H1 (cell line): ENCODE measurements at regions not wholly inside any gene's neighbourhood (a gene's known extent, or its start where the extent isn't known, plus 50 kb on each side); places are given as distances from the start of the nearest gene placed in this dataset.
A peak's percentile ranks its signal among the peaks of the same experiment; 100 is the strongest.
"Not testable (repeated sequence)": the region's sequence is repeated elsewhere in the genome, so short reads cannot be mapped to it uniquely, and the experiment has no call there.

Source experiments
- CTCF ChIA-PET: fragments of 300-600 bp; sonication (Branson Sonifier 250); formaldehyde crosslinking; loops from one replicate; lab custom pipeline; 2021; ENCODE audit not compliant: partially characterized antibody; lab: Charles Lee
- POLR2A ChIA-PET: fragments of 300-600 bp; sonication (Branson Sonifier 250); formaldehyde crosslinking; loops from one replicate; lab custom pipeline; 2021; ENCODE audit warnings: inconsistent platforms; ENCODE audit not compliant: partially characterized antibody; lab: Charles Lee
- DNase-seq, 2 experiments: peaks; one replicate each; pipeline versions ENCODE4 v3.0.0 to v3.0.0-alpha.2; 2010 to 2022; ENCODE audit warnings: low spot score in 2 of 2, low read depth in 1 of 2, mixed read lengths in 1 of 2
- FAIRE-seq: peaks from 2 replicates; lab custom pipeline; 2011; peaks lifted over from hg19 to GRCh38; lab: Jason Lieb, UNC
- H2AFZ ChIP-seq: 2 replicates; pipeline ENCODE4 v1.8.1; 2012; ENCODE audit warnings: low read length, inconsistent platforms
- H2AK5ac ChIP-seq: 2 replicates; pipeline ENCODE4 v1.6.1; 2013; ENCODE audit warnings: low read depth, low read length
- H2BK120ac ChIP-seq: replicated peaks from 2 replicates; pipeline ENCODE3; 2013; ENCODE audit warnings: low read depth, low read length, inconsistent platforms
- H2BK12ac ChIP-seq: 2 replicates; pipeline ENCODE4 v1.6.1; 2013; ENCODE audit warnings: low read depth, low read length
- H2BK15ac ChIP-seq: 2 replicates; pipeline ENCODE4 v1.6.1; 2013; ENCODE audit warnings: low read length
- H2BK20ac ChIP-seq: 2 replicates; pipeline ENCODE4 v1.6.1; 2013; ENCODE audit warnings: low read length
- H2BK5ac ChIP-seq: 2 replicates; pipeline ENCODE4 v1.6.1; 2013; ENCODE audit warnings: low read depth, low read length
- H3K14ac ChIP-seq: 2 replicates; pipeline ENCODE4 v1.6.1; 2013; ENCODE audit warnings: inconsistent platforms; ENCODE audit not compliant: insufficient read length
- H3K18ac ChIP-seq: 2 replicates; pipeline ENCODE4 v1.6.1; 2013; ENCODE audit warnings: low read length; ENCODE audit errors: extremely low read depth
- H3K23ac ChIP-seq: 2 replicates; pipeline ENCODE4 v1.6.1; 2013; ENCODE audit warnings: inconsistent platforms; ENCODE audit not compliant: insufficient read length
- H3K23me2 ChIP-seq: 2 replicates; pipeline ENCODE4 v1.6.1; 2013; ENCODE audit warnings: low read depth, low read length
- H3K27ac ChIP-seq: 2 replicates; pipeline ENCODE4 v1.6.1; 2011; ENCODE audit warnings: low read depth, low read length, inconsistent platforms
- H3K27me3 ChIP-seq, 4 experiments: replicated peaks in 1 of 4; 1 replicate in 1 of 4; 2 replicates in 3 of 4; pipeline versions ENCODE4 v1.6.1 to v1.8.1; 2011 to 2013; ENCODE audit warnings: low read length in 3 of 4, mild to moderate bottlenecking in 3 of 4, inconsistent platforms in 2 of 4, mixed read lengths in 2 of 4, moderate library complexity in 1 of 4; ENCODE audit not compliant: control insufficient read depth in 3 of 4, insufficient read depth in 3 of 4; ENCODE audit errors: extremely low read depth in 1 of 4
- H3K36me3 ChIP-seq, 4 experiments: 2 replicates each; pipeline versions ENCODE4 v1.6.1 to v1.8.1; 2011 to 2013; ENCODE audit warnings: mild to moderate bottlenecking in 4 of 4, low read length in 3 of 4, moderate library complexity in 2 of 4, control low read depth in 1 of 4, inconsistent platforms in 1 of 4; ENCODE audit not compliant: insufficient read depth in 4 of 4, control insufficient read depth in 2 of 4
- H3K4ac ChIP-seq: replicated peaks from 2 replicates; pipeline ENCODE3; 2013; ENCODE audit warnings: low read length, low read depth, mixed read lengths, inconsistent platforms; ENCODE audit not compliant: insufficient read length
- H3K4me1 ChIP-seq, 4 experiments: replicated peaks in 1 of 4; 1 replicate in 1 of 4; 2 replicates in 3 of 4; pipeline versions ENCODE4 v1.6.1 to v1.8.1; 2011 to 2013; ENCODE audit warnings: low read length in 3 of 4, inconsistent platforms in 2 of 4, mixed read lengths in 1 of 4; ENCODE audit not compliant: insufficient read depth in 4 of 4, control insufficient read depth in 3 of 4
- H3K4me2 ChIP-seq, 2 experiments: 2 replicates each; pipeline versions ENCODE4 v1.6.1 to v1.8.1; 2011 to 2013; ENCODE audit warnings: low read depth in 2 of 2, low read length in 2 of 2, control low read depth in 1 of 2, inconsistent platforms in 1 of 2, mild to moderate bottlenecking in 1 of 2; ENCODE audit not compliant: insufficient read depth in 1 of 2
- H3K4me3 ChIP-seq, 4 experiments: fragments of 200-600, 300-600 bp in 1 of 4; sonication (generic), shearing (Covaris generic), sonication (Bioruptor Twin) in 1 of 4; 2 replicates each; pipeline versions ENCODE4 v1.5.1 to v1.8.1; 2011 to 2016; ENCODE audit warnings: low read length in 4 of 4, low read depth in 3 of 4, control low read depth in 2 of 4, inconsistent platforms in 2 of 4, mild to moderate bottlenecking in 2 of 4, mixed read lengths in 1 of 4, moderate library complexity in 1 of 4; ENCODE audit not compliant: insufficient read depth in 2 of 4; ENCODE audit errors: extremely low read depth in 1 of 4
- H3K56ac ChIP-seq: replicated peaks from 2 replicates; pipeline ENCODE3; 2013; ENCODE audit warnings: low read depth, mild to moderate bottlenecking, mixed read lengths, low read length, inconsistent platforms; ENCODE audit not compliant: insufficient read length
- H3K79me1 ChIP-seq: 2 replicates; pipeline ENCODE4 v1.6.1; 2013; ENCODE audit warnings: low read depth, low read length, control low read depth
- H3K79me2 ChIP-seq, 2 experiments: 2 replicates each; pipeline versions ENCODE4 v1.6.1 to v1.8.1; 2012 to 2013; ENCODE audit warnings: low read length in 2 of 2, mild to moderate bottlenecking in 2 of 2, inconsistent platforms in 1 of 2; ENCODE audit not compliant: insufficient read depth in 2 of 2, control insufficient read depth in 1 of 2
- H3K9ac ChIP-seq, 4 experiments: replicated peaks in 1 of 4; 1 replicate in 1 of 4; 2 replicates in 3 of 4; pipeline versions ENCODE4 v1.6.1 to v1.8.1; 2011 to 2013; ENCODE audit warnings: low read depth in 3 of 4, low read length in 3 of 4, control low read depth in 2 of 4, mild to moderate bottlenecking in 2 of 4, moderate library complexity in 2 of 4, inconsistent platforms in 1 of 4; ENCODE audit errors: extremely low read depth in 1 of 4
- H3K9me3 ChIP-seq, 2 experiments: 2 replicates each; pipeline versions ENCODE4 v1.6.1 to v1.8.1; 2012 to 2013; ENCODE audit warnings: mild to moderate bottlenecking in 2 of 2, moderate library complexity in 2 of 2, control low read depth in 1 of 2, inconsistent platforms in 1 of 2, low read depth in 1 of 2, low read length in 1 of 2, mixed read lengths in 1 of 2; ENCODE audit not compliant: insufficient read depth in 2 of 2
- H4K20me1 ChIP-seq, 2 experiments: replicated peaks in 1 of 2; 2 replicates each; pipeline versions ENCODE3 to v1.8.1; 2011 to 2013; ENCODE audit warnings: inconsistent platforms in 2 of 2, low read length in 2 of 2, mild to moderate bottlenecking in 1 of 2; ENCODE audit not compliant: insufficient read depth in 2 of 2, control insufficient read depth in 1 of 2
- H4K5ac ChIP-seq: 2 replicates; pipeline ENCODE4 v1.6.1; 2013; ENCODE audit warnings: low read length, low read depth, mixed read lengths, inconsistent platforms; ENCODE audit not compliant: insufficient read length
- H4K8ac ChIP-seq: 2 replicates; pipeline ENCODE4 v1.8.0; 2013; ENCODE audit warnings: mild to moderate bottlenecking, moderate library complexity, low read length, inconsistent platforms; ENCODE audit not compliant: insufficient read depth; ENCODE audit errors: extremely low read depth
- H4K91ac ChIP-seq: replicated peaks from 2 replicates; pipeline ENCODE3; 2013; ENCODE audit warnings: low read length, mixed read lengths, inconsistent platforms; ENCODE audit not compliant: insufficient read length
- RAD21 ChIP-seq, 2 experiments: IDR thresholded peaks in 1 of 2; conservative IDR thresholded peaks in 1 of 2; 2 replicates each; pipeline ENCODE4 v1.6.1; 2011; ENCODE audit warnings: low read depth in 2 of 2, low read length in 2 of 2, improper control_type of control experiment in 1 of 2, inconsistent platforms in 1 of 2, mild to moderate bottlenecking in 1 of 2, moderate library complexity in 1 of 2
- WGBS, 2 experiments: shearing (Covaris generic) in 1 of 2; methylation state at CpG; one replicate each; pipeline versions ENCODE4 v1.1.6 to v1.1.7; 2013 to 2015; ENCODE audit warnings: low lambda C conversion rate in 2 of 2, mixed read lengths in 2 of 2, inconsistent platforms in 1 of 2, low coverage in 1 of 2, missing lambda C conversion rate in 1 of 2; ENCODE audit not compliant: insufficient replicate concordance in 2 of 2, insufficient coverage in 1 of 2, insufficient read length in 1 of 2; ENCODE audit errors: extremely low coverage in 1 of 2, missing lambda C conversion rate in 1 of 2; 5-methylcytosine and 5-hydroxymethylcytosine counted together
- TF ChIP-seq, protein P1 (sequence below), 3 experiments: IDR thresholded peaks; 1 replicate in 2 of 3; 2 replicates in 1 of 3; pipeline versions ENCODE4 v1.5.1 to v1.6.1; 2011; ENCODE audit warnings: low read length in 3 of 3, mild to moderate bottlenecking in 3 of 3, inconsistent platforms in 2 of 3, low read depth in 1 of 3, moderate library complexity in 1 of 3; ENCODE audit not compliant: insufficient read depth in 1 of 3; ENCODE audit errors: control extremely low read depth in 1 of 3

DNA sequence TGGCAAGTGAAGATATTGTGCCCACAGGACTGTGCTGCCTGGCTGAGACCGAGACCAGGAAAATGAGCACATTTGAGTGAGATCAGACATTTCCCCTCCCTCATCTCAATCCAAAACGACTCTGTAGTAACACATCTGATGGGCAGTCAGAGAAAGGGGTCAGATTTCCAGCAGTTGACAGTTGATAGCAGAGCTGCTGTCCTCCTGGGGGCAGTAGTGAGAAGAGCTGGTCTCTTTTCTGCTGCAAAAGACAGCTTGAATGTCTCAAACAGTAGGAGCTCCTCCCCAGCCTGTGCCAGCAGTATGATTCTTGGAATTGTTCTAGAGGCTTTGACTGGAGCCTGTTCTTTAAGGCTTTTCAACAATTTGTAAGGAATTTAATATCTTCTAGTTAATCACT is 1396.3 kb downstream of the RPIA start:
- H3K14ac ChIP-seq, CTCF ChIA-PET, H2AK5ac ChIP-seq, H3K4me1 ChIP-seq, H3K79me2 ChIP-seq, H2BK120ac ChIP-seq, H3K18ac ChIP-seq, H4K20me1 ChIP-seq, H3K23me2 ChIP-seq, DNase-seq, H3K79me1 ChIP-seq, H2BK15ac ChIP-seq, H3K9ac ChIP-seq, H3K4ac ChIP-seq, H3K27me3 ChIP-seq, H3K56ac ChIP-seq, H3K4me2 ChIP-seq, H3K36me3 ChIP-seq, H2AFZ ChIP-seq, H2BK5ac ChIP-seq, H4K8ac ChIP-seq, H3K9me3 ChIP-seq, H3K27ac ChIP-seq, H3K4me3 ChIP-seq, H2BK20ac ChIP-seq, H2BK12ac ChIP-seq, H4K5ac ChIP-seq, H4K91ac ChIP-seq, H3K23ac ChIP-seq, POLR2A ChIA-PET: not testable (repeated sequence)
- WGBS, 2 experiments = 14% methylated on average over 2 of the region's 2 CpGs; no CpG with 5 or more reads in 1 of the 2 experiments
- peak; percentile 8 to 21; a peak in 2 of 4 replicates for TF ChIP-seq RAD21 (IDR thresholded peaks at IDR 0.05 in 1 of 2, conservative IDR thresholded peaks at IDR 0.05 in 1 of 2; ENCODE audit: low read depth in 2 of 2, low read length in 2 of 2)
- TF ChIP-seq, protein P1, sequence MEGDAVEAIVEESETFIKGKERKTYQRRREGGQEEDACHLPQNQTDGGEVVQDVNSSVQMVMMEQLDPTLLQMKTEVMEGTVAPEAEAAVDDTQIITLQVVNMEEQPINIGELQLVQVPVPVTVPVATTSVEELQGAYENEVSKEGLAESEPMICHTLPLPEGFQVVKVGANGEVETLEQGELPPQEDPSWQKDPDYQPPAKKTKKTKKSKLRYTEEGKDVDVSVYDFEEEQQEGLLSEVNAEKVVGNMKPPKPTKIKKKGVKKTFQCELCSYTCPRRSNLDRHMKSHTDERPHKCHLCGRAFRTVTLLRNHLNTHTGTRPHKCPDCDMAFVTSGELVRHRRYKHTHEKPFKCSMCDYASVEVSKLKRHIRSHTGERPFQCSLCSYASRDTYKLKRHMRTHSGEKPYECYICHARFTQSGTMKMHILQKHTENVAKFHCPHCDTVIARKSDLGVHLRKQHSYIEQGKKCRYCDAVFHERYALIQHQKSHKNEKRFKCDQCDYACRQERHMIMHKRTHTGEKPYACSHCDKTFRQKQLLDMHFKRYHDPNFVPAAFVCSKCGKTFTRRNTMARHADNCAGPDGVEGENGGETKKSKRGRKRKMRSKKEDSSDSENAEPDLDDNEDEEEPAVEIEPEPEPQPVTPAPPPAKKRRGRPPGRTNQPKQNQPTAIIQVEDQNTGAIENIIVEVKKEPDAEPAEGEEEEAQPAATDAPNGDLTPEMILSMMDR (IDR thresholded peaks at IDR 0.05; ENCODE audit: control extremely low read depth in 1 of 3, insufficient read depth in 1 of 3, low read depth in 1 of 3, low read length in 3 of 3) = peak; percentile 4 to 53 (median 34); a peak in 3 of 4 replicates
- FAIRE-seq = peak; percentile 75
